Medulla oblongata (tissue), 1 donor: ENCODE measurements at regions not wholly inside any gene's neighbourhood (a gene's known extent, or its start where the extent isn't known, plus 50 kb on each side); places are given as distances from the start of the nearest gene placed in this dataset.
A peak's percentile ranks its signal among the peaks of the same experiment; 100 is the strongest.

Experiments used
- DNase-seq: peaks from one replicate; pipeline ENCODE4 v3.0.0-alpha.2; 2015; ENCODE audit errors: extremely low spot score

GRCh38 chr14:99029145-99029915 lies 242.7 kb downstream of the BCL11B start:
- no peak for DNase-seq

GRCh38 chr14:99029916-99030305 lies 242.1 kb downstream of the BCL11B start:
- DNase-seq, result no peak

- DNase-seq, result no peak
These were observed 241.5 kb downstream of the BCL11B start for GRCh38 chr14:99030454-99030853.

GRCh38 chr14:99032759-99033158 lies 239.2 kb downstream of the BCL11B start:
- no peak for DNase-seq

- DNase-seq, result no peak
These were observed 238.0 kb downstream of the BCL11B start for GRCh38 chr14:99033951-99034350.

- DNase-seq, result no peak
These were observed 237.3 kb downstream of the BCL11B start for GRCh38 chr14:99034711-99035171.

- peak; percentile 72 for DNase-seq
These were observed 236.7 kb downstream of the BCL11B start for GRCh38 chr14:99035268-99035667.

- peak; percentile 35 for DNase-seq
These were observed 236.0 kb downstream of the BCL11B start for GRCh38 chr14:99035712-99036610.

GRCh38 chr14:99036611-99037293 lies 235.2 kb downstream of the BCL11B start:
- peak; percentile 59 for DNase-seq

- DNase-seq, result peak; percentile 16
These were observed 234.7 kb downstream of the BCL11B start for GRCh38 chr14:99037326-99037725.

GRCh38 chr14:99037777-99038430 lies 234.1 kb downstream of the BCL11B start:
- DNase-seq, result no peak

GRCh38 chr14:99038431-99038820 lies 233.6 kb downstream of the BCL11B start:
- no peak for DNase-seq

- DNase-seq, result no peak
These were observed 232.5 kb downstream of the BCL11B start for GRCh38 chr14:99039331-99040041.

- no peak for DNase-seq
These were observed 231.9 kb downstream of the BCL11B start for GRCh38 chr14:99040052-99040451.

GRCh38 chr14:99040711-99041110 lies 231.3 kb downstream of the BCL11B start:
- DNase-seq, result no peak

GRCh38 chr14:99041141-99041819 lies 230.7 kb downstream of the BCL11B start:
- DNase-seq, result no peak

GRCh38 chr14:99041820-99042174 lies 230.2 kb downstream of the BCL11B start:
- DNase-seq, result no peak

GRCh38 chr14:99042381-99043266 lies 229.4 kb downstream of the BCL11B start:
- no peak for DNase-seq

- DNase-seq, result no peak
These were observed 228.8 kb downstream of the BCL11B start for GRCh38 chr14:99043267-99043615.

GRCh38 chr14:99043756-99044155 lies 228.2 kb downstream of the BCL11B start:
- no peak for DNase-seq
